ENCODE measurements at regions not wholly inside any gene's neighbourhood (a gene's known extent, or its start where the extent isn't known, plus 50 kb on each side); places are given as distances from the start of the nearest gene placed in this dataset.

DNA sequence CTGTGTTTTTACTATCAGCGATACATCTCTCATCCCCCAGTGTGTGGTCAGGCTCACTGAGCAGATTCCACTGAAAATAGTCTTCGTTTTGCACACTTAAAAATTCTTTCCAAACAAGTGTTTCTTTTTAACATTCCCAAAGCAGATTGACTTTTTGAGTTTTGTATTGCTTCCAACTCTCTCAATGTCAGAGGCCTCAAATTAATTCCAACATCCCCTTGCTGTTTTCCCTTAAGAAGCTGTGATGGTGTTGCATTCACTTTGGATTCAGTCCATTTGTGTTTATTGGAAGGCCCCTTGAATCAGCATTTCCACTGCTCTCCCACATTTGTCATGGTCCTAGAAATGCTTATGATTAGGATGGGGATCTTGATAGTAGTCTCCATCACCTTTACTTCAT, 228.7 kb downstream of the KCNRG start:
- TF ChIP-seq, protein P1, sequence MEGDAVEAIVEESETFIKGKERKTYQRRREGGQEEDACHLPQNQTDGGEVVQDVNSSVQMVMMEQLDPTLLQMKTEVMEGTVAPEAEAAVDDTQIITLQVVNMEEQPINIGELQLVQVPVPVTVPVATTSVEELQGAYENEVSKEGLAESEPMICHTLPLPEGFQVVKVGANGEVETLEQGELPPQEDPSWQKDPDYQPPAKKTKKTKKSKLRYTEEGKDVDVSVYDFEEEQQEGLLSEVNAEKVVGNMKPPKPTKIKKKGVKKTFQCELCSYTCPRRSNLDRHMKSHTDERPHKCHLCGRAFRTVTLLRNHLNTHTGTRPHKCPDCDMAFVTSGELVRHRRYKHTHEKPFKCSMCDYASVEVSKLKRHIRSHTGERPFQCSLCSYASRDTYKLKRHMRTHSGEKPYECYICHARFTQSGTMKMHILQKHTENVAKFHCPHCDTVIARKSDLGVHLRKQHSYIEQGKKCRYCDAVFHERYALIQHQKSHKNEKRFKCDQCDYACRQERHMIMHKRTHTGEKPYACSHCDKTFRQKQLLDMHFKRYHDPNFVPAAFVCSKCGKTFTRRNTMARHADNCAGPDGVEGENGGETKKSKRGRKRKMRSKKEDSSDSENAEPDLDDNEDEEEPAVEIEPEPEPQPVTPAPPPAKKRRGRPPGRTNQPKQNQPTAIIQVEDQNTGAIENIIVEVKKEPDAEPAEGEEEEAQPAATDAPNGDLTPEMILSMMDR (IDR thresholded peaks at IDR 0.05; ENCODE audit: insufficient read depth, low read length, poor library complexity, severe bottlenecking): no peak
- no peak for TF ChIP-seq EZH2phosphoT487 (conservative IDR thresholded peaks at IDR 0.05; ENCODE audit: low read length)

All from SU-DHL-6 (cell line).